ENCODE measurements at regions not wholly inside any gene's neighbourhood (a gene's known extent, or its start where the extent isn't known, plus 50 kb on each side); places are given as distances from the start of the nearest gene placed in this dataset.

- no peaks in the 10 kb centered on the region for H3K4me1 ChIP-seq (ENCODE audit: control insufficient read depth in 3 of 3, insufficient read depth in 3 of 3, low read length in 3 of 3)
- H3K36me3 ChIP-seq (ENCODE audit: control insufficient read depth in 3 of 3, insufficient read depth in 3 of 3, low read length in 3 of 3): no peaks in the 10 kb centered on the region
- no peak overlapping the region for H3K27ac ChIP-seq (ENCODE audit: low read depth, low read length)
- H3K9ac ChIP-seq (ENCODE audit: low read depth in 1 of 3, low read length in 3 of 3): no peak overlapping the region
- no peaks in the 10 kb centered on the region for H3K27me3 ChIP-seq (ENCODE audit: control insufficient read depth in 3 of 3, insufficient read depth in 3 of 3, low read length in 3 of 3)
- no peak overlapping the region for H3K4me3 ChIP-seq (ENCODE audit: low read length in 3 of 3)
- peaks cover 0 to 1% (median 0%) of the 10 kb centered on the region in 3 donors for H3K9me3 ChIP-seq (ENCODE audit: control insufficient read depth in 3 of 3, low read length in 3 of 3)
Measured at GRCh38 chr2:153391131-153391530, 87.4 kb downstream of the RPRM start.

- Histone ChIP-seq H3K27ac (ENCODE audit: low read depth, low read length) (no peak overlapping the region), H3K27me3 (ENCODE audit: control insufficient read depth in 3 of 3, insufficient read depth in 3 of 3, low read length in 3 of 3) (no peaks in the 10 kb centered on the region), H3K36me3 (ENCODE audit: control insufficient read depth in 3 of 3, insufficient read depth in 3 of 3, low read length in 3 of 3) (no peaks in the 10 kb centered on the region), H3K9ac (ENCODE audit: low read depth in 1 of 3, low read length in 3 of 3) (no peak overlapping the region), H3K4me1 (ENCODE audit: control insufficient read depth in 3 of 3, insufficient read depth in 3 of 3, low read length in 3 of 3) (no peaks in the 10 kb centered on the region), H3K9me3 (ENCODE audit: control insufficient read depth in 3 of 3, low read length in 3 of 3) (no peaks in the 10 kb centered on the region), H3K4me3 (ENCODE audit: low read length in 3 of 3) (no peak overlapping the region)
Measured at GRCh38 chr2:153388246-153388645, 90.3 kb downstream of the RPRM start.

- Histone ChIP-seq H3K36me3 (ENCODE audit: control insufficient read depth in 3 of 3, insufficient read depth in 3 of 3, low read length in 3 of 3) (no peaks in the 10 kb centered on the region), H3K4me3 (ENCODE audit: low read length in 3 of 3) (no peak overlapping the region), H3K4me1 (ENCODE audit: control insufficient read depth in 3 of 3, insufficient read depth in 3 of 3, low read length in 3 of 3) (no peaks in the 10 kb centered on the region), H3K9ac (ENCODE audit: low read depth in 1 of 3, low read length in 3 of 3) (no peak overlapping the region), H3K27me3 (ENCODE audit: control insufficient read depth in 3 of 3, insufficient read depth in 3 of 3, low read length in 3 of 3) (no peaks in the 10 kb centered on the region), H3K27ac (ENCODE audit: low read depth, low read length) (no peak overlapping the region), H3K9me3 (ENCODE audit: control insufficient read depth in 3 of 3, low read length in 3 of 3) (no peaks in the 10 kb centered on the region)
Measured at GRCh38 chr2:153387203-153387602, 91.4 kb downstream of the RPRM start.

GRCh38 chr2:153386481-153386897, 92.1 kb downstream of the RPRM start:
- H3K4me3 ChIP-seq (ENCODE audit: low read length in 3 of 3): no peak overlapping the region
- H3K27ac ChIP-seq (ENCODE audit: low read depth, low read length): no peak overlapping the region
- no peaks in the 10 kb centered on the region for H3K4me1 ChIP-seq (ENCODE audit: control insufficient read depth in 3 of 3, insufficient read depth in 3 of 3, low read length in 3 of 3)
- H3K9me3 ChIP-seq (ENCODE audit: control insufficient read depth in 3 of 3, low read length in 3 of 3): no peaks in the 10 kb centered on the region
- no peak overlapping the region for H3K9ac ChIP-seq (ENCODE audit: low read depth in 1 of 3, low read length in 3 of 3)
- no peaks in the 10 kb centered on the region for H3K27me3 ChIP-seq (ENCODE audit: control insufficient read depth in 3 of 3, insufficient read depth in 3 of 3, low read length in 3 of 3)
- no peaks in the 10 kb centered on the region for H3K36me3 ChIP-seq (ENCODE audit: control insufficient read depth in 3 of 3, insufficient read depth in 3 of 3, low read length in 3 of 3)

- Histone ChIP-seq H3K4me1 (ENCODE audit: control insufficient read depth in 3 of 3, insufficient read depth in 3 of 3, low read length in 3 of 3) (no peaks in the 10 kb centered on the region), H3K4me3 (ENCODE audit: low read length in 3 of 3) (no peak overlapping the region), H3K36me3 (ENCODE audit: control insufficient read depth in 3 of 3, insufficient read depth in 3 of 3, low read length in 3 of 3) (no peaks in the 10 kb centered on the region), H3K9ac (ENCODE audit: low read depth in 1 of 3, low read length in 3 of 3) (no peak overlapping the region), H3K27me3 (ENCODE audit: control insufficient read depth in 3 of 3, insufficient read depth in 3 of 3, low read length in 3 of 3) (no peaks in the 10 kb centered on the region), H3K9me3 (ENCODE audit: control insufficient read depth in 3 of 3, low read length in 3 of 3) (no peaks in the 10 kb centered on the region), H3K27ac (ENCODE audit: low read depth, low read length) (no peak overlapping the region)
Measured at GRCh38 chr2:153373510-153374279, 104.9 kb downstream of the RPRM start.

GRCh38 chr2:153360239-153360638, 118.3 kb downstream of the RPRM start:
- no peak overlapping the region for H3K27ac ChIP-seq (ENCODE audit: low read depth, low read length)
- no peaks in the 10 kb centered on the region for H3K4me1 ChIP-seq (ENCODE audit: control insufficient read depth in 3 of 3, insufficient read depth in 3 of 3, low read length in 3 of 3)
- H3K9me3 ChIP-seq (ENCODE audit: control insufficient read depth in 3 of 3, low read length in 3 of 3): peaks cover 0 to 3% (median 0%) of the 10 kb centered on the region in 3 donors
- H3K4me3 ChIP-seq (ENCODE audit: low read length in 3 of 3): no peak overlapping the region
- no peaks in the 10 kb centered on the region for H3K27me3 ChIP-seq (ENCODE audit: control insufficient read depth in 3 of 3, insufficient read depth in 3 of 3, low read length in 3 of 3)
- H3K9ac ChIP-seq (ENCODE audit: low read depth in 1 of 3, low read length in 3 of 3): no peak overlapping the region
- H3K36me3 ChIP-seq (ENCODE audit: control insufficient read depth in 3 of 3, insufficient read depth in 3 of 3, low read length in 3 of 3): no peaks in the 10 kb centered on the region

- Histone ChIP-seq H3K27ac (ENCODE audit: low read depth, low read length) (no peak overlapping the region), H3K27me3 (ENCODE audit: control insufficient read depth in 3 of 3, insufficient read depth in 3 of 3, low read length in 3 of 3) (no peaks in the 10 kb centered on the region), H3K9ac (ENCODE audit: low read depth in 1 of 3, low read length in 3 of 3) (no peak overlapping the region)
Measured at GRCh38 chr2:153354377-153354776, 124.2 kb downstream of the RPRM start.

GRCh38 chr2:153349603-153350002, 129.0 kb downstream of the RPRM start:
- Histone ChIP-seq H3K9ac (ENCODE audit: low read depth in 1 of 3, low read length in 3 of 3) (no peak overlapping the region), H3K27ac (ENCODE audit: low read depth, low read length) (no peak overlapping the region), H3K36me3 (ENCODE audit: control insufficient read depth in 3 of 3, insufficient read depth in 3 of 3, low read length in 3 of 3) (no peaks in the 10 kb centered on the region), H3K27me3 (ENCODE audit: control insufficient read depth in 3 of 3, insufficient read depth in 3 of 3, low read length in 3 of 3) (no peaks in the 10 kb centered on the region), H3K4me3 (ENCODE audit: low read length in 3 of 3) (no peak overlapping the region), H3K4me1 (ENCODE audit: control insufficient read depth in 3 of 3, insufficient read depth in 3 of 3, low read length in 3 of 3) (no peaks in the 10 kb centered on the region), H3K9me3 (ENCODE audit: control insufficient read depth in 3 of 3, low read length in 3 of 3) (peaks cover 0 to 4% (median 0%) of the 10 kb centered on the region in 3 donors)

More at GRCh38 chr2:153354377-153354776, 124.2 kb downstream of the RPRM start:
- Histone ChIP-seq H3K4me1 (ENCODE audit: control insufficient read depth in 3 of 3, insufficient read depth in 3 of 3, low read length in 3 of 3) (no peaks in the 10 kb centered on the region), H3K9me3 (ENCODE audit: control insufficient read depth in 3 of 3, low read length in 3 of 3) (peaks cover 0 to 4% (median 0%) of the 10 kb centered on the region in 3 donors), H3K4me3 (ENCODE audit: low read length in 3 of 3) (no peak overlapping the region), H3K36me3 (ENCODE audit: control insufficient read depth in 3 of 3, insufficient read depth in 3 of 3, low read length in 3 of 3) (no peaks in the 10 kb centered on the region)

GRCh38 chr2:153347818-153348495, 130.6 kb downstream of the RPRM start:
- Histone ChIP-seq H3K4me1 (ENCODE audit: control insufficient read depth in 3 of 3, insufficient read depth in 3 of 3, low read length in 3 of 3) (no peaks in the 10 kb centered on the region), H3K9ac (ENCODE audit: low read depth in 1 of 3, low read length in 3 of 3) (no peak overlapping the region), H3K4me3 (ENCODE audit: low read length in 3 of 3) (no peak overlapping the region), H3K9me3 (ENCODE audit: control insufficient read depth in 3 of 3, low read length in 3 of 3) (peaks cover 0 to 4% (median 0%) of the 10 kb centered on the region in 3 donors), H3K27ac (ENCODE audit: low read depth, low read length) (no peak overlapping the region), H3K27me3 (ENCODE audit: control insufficient read depth in 3 of 3, insufficient read depth in 3 of 3, low read length in 3 of 3) (no peaks in the 10 kb centered on the region), H3K36me3 (ENCODE audit: control insufficient read depth in 3 of 3, insufficient read depth in 3 of 3, low read length in 3 of 3) (no peaks in the 10 kb centered on the region)

GRCh38 chr2:153320879-153321278, 157.7 kb downstream of the RPRM start:
- Histone ChIP-seq H3K36me3 (ENCODE audit: control insufficient read depth in 3 of 3, insufficient read depth in 3 of 3, low read length in 3 of 3) (no peaks in the 10 kb centered on the region), H3K4me1 (ENCODE audit: control insufficient read depth in 3 of 3, insufficient read depth in 3 of 3, low read length in 3 of 3) (no peaks in the 10 kb centered on the region), H3K27ac (ENCODE audit: low read depth, low read length) (no peak overlapping the region), H3K9ac (ENCODE audit: low read depth in 1 of 3, low read length in 3 of 3) (no peak overlapping the region), H3K27me3 (ENCODE audit: control insufficient read depth in 3 of 3, insufficient read depth in 3 of 3, low read length in 3 of 3) (no peaks in the 10 kb centered on the region), H3K9me3 (ENCODE audit: control insufficient read depth in 3 of 3, low read length in 3 of 3) (no peaks in the 10 kb centered on the region), H3K4me3 (ENCODE audit: low read length in 3 of 3) (no peak overlapping the region)
